Transverse colon (tissue), 3 donors: ENCODE measurements at regions not wholly inside any gene's neighbourhood (a gene's known extent, or its start where the extent isn't known, plus 50 kb on each side); places are given as distances from the start of the nearest gene placed in this dataset.

Experiments used
- EP300 ChIP-seq: sonication (generic); formaldehyde crosslinking; IDR thresholded peaks from one replicate; pipeline ENCODE4 v1.6.1; 2017; ENCODE audit warnings: antibody characterized with exemption, low read depth
- POLR2A ChIP-seq: fragments of 450-650 bp; IDR thresholded peaks from one replicate; pipeline ENCODE4 v1.6.1; 2016; ENCODE audit warnings: antibody characterized with exemption, mild to moderate bottlenecking, moderate library complexity
- TF ChIP-seq, protein P1 (sequence below), 5 experiments: fragments of 200-600 bp in 3 of 5; fragments of 450-650 bp in 2 of 5; sonication (generic) in 3 of 5; IDR thresholded peaks; 1 replicate in 2 of 5; 2 replicates in 3 of 5; pipeline ENCODE4 v1.5.1; 2016 to 2017; ENCODE audit warnings: antibody characterized with exemption in 5 of 5, inconsistent platforms in 3 of 5, mild to moderate bottlenecking in 2 of 5, moderate library complexity in 1 of 5

DNA sequence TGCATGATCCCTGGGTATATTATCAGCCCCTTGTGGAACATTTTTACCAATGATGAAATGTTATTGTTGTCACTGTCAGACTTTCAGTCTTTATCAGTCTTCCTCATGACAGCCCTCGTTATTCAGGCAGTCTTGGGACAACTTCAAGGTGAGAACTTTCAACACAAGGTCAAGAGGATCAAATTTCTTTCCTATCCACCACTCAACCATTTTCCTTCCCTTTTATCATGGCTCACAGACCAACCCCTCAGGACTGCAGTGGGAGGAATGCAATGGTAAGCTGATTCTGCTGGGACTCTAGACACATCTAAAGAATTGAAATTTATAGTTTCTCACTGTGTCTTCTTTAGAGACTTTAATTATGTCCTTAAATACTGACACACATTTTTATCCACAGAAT lies 107.0 kb upstream of the LSAMP start:
- TF ChIP-seq, protein P1, sequence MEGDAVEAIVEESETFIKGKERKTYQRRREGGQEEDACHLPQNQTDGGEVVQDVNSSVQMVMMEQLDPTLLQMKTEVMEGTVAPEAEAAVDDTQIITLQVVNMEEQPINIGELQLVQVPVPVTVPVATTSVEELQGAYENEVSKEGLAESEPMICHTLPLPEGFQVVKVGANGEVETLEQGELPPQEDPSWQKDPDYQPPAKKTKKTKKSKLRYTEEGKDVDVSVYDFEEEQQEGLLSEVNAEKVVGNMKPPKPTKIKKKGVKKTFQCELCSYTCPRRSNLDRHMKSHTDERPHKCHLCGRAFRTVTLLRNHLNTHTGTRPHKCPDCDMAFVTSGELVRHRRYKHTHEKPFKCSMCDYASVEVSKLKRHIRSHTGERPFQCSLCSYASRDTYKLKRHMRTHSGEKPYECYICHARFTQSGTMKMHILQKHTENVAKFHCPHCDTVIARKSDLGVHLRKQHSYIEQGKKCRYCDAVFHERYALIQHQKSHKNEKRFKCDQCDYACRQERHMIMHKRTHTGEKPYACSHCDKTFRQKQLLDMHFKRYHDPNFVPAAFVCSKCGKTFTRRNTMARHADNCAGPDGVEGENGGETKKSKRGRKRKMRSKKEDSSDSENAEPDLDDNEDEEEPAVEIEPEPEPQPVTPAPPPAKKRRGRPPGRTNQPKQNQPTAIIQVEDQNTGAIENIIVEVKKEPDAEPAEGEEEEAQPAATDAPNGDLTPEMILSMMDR (IDR thresholded peaks at IDR 0.05) = no peak
- no peak for TF ChIP-seq EP300
- TF ChIP-seq POLR2A = no peak
